ENCODE measurements at regions not wholly inside any gene's neighbourhood (a gene's known extent, or its start where the extent isn't known, plus 50 kb on each side); places are given as distances from the start of the nearest gene placed in this dataset.

GRCh38 chr5:86565197-86565789, 52.4 kb upstream of the COX7C start:
- no peak for DNase-seq

- DNase-seq: peak in 1 of 2 experiments; percentile 1
Observed at GRCh38 chr5:86566030-86566429, 51.7 kb upstream of the COX7C start.

All from Kasumi-1 (cell line).